ENCODE measurements at regions not wholly inside any gene's neighbourhood (a gene's known extent, or its start where the extent isn't known, plus 50 kb on each side); places are given as distances from the start of the nearest gene placed in this dataset.

DNA sequence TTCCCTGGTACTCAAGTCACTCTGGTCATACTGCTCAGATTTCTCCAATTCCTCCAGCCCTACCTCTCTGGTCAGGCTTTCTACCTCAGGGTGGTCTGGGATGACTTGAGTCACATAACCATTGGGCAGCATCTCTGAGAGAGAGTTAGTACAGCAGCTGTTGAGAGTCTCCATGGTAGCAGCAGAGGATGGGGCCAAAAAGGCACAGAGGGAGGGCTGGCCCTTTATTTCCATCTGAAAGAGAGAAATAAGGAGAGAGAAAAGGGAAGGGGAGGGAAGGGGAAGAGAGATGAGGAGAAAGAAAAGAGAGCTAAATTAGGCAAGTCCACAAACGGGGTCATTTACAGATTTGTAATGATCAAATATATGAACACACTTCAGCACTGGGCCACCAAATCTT is 149.1 kb upstream of the ARHGEF9 start:
- intact Hi-C loops (cut with DNase I), result no loop called here

GRCh38 chrX:63932907-63933306 is 147.9 kb upstream of the ARHGEF9 start:
- H3K4me1 ChIP-seq, result no peaks in the 10 kb centered on the region
- H3K36me3 ChIP-seq, result no peaks in the 10 kb centered on the region
- H3K9me3 ChIP-seq, result no peaks in the 10 kb centered on the region
- no peak for DNase-seq (ENCODE audit: extremely low spot score in 2 of 2)
- H3K27me3 ChIP-seq, result no peaks in the 10 kb centered on the region
- no peak overlapping the region for H3K27ac ChIP-seq
- no peak for TF ChIP-seq POLR2AphosphoS5 (IDR thresholded peaks at IDR 0.05; ENCODE audit: insufficient read depth in 1 of 2, low read depth in 1 of 2)
- TF ChIP-seq CTCF (IDR thresholded peaks at IDR 0.05), result no peak
- no peak for TF ChIP-seq POLR2A (IDR thresholded peaks at IDR 0.05)
- H3K4me3 ChIP-seq, result no peak overlapping the region
- intact Hi-C loops (cut with DNase I), result no loop called here

More for the DNA sequence above, 149.1 kb upstream of the ARHGEF9 start:
- H3K27me3 ChIP-seq, result no peaks in the 10 kb centered on the region
- H3K9me3 ChIP-seq, result no peaks in the 10 kb centered on the region
- no peak overlapping the region for H3K27ac ChIP-seq
- H3K4me3 ChIP-seq, result no peak overlapping the region
- no peaks in the 10 kb centered on the region for H3K4me1 ChIP-seq
- no peak for TF ChIP-seq POLR2AphosphoS5 (IDR thresholded peaks at IDR 0.05; ENCODE audit: insufficient read depth in 1 of 2, low read depth in 1 of 2)
- no peaks in the 10 kb centered on the region for H3K36me3 ChIP-seq
- DNase-seq (ENCODE audit: extremely low spot score in 2 of 2), result no peak

- H3K27me3 ChIP-seq, result no peaks in the 10 kb centered on the region
- DNase-seq (ENCODE audit: extremely low spot score in 2 of 2), result no peak
- no peak for TF ChIP-seq POLR2A (IDR thresholded peaks at IDR 0.05)
- no peak for TF ChIP-seq CTCF (IDR thresholded peaks at IDR 0.05)
- TF ChIP-seq POLR2AphosphoS5 (IDR thresholded peaks at IDR 0.05; ENCODE audit: insufficient read depth in 1 of 2, low read depth in 1 of 2), result no peak
- no peak overlapping the region for H3K27ac ChIP-seq
- H3K4me1 ChIP-seq, result no peaks in the 10 kb centered on the region
- no peak overlapping the region for H3K4me3 ChIP-seq
- H3K36me3 ChIP-seq, result no peaks in the 10 kb centered on the region
- H3K9me3 ChIP-seq, result no peaks in the 10 kb centered on the region
- intact Hi-C loops (cut with DNase I), result no loop called here
Measured at GRCh38 chrX:63932006-63932405, 147.0 kb upstream of the ARHGEF9 start.

DNA sequence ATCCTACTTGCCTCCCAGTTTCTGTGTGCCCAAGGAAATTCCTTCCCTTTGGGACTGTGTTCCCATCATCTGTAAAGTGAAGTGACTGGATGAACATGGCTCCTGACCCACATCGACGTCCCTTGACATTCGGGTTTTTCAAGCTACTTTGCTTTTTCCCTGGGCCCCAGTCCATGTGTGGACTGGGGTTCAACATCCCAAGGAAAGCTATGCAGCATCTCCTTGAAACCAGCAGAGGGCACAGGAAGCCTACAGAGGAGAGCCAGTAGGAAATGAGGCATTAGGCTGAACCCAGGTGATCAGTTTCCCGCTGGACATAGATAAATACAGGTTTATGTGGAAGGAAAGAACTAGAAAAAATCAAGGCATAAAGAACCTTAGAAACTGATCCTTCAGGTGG is 145.1 kb upstream of the ARHGEF9 start:
- H3K36me3 ChIP-seq, result no peaks in the 10 kb centered on the region
- no peaks in the 10 kb centered on the region for H3K4me1 ChIP-seq
- no peak overlapping the region for H3K4me3 ChIP-seq
- intact Hi-C loops (cut with DNase I), result no loop called here
- no peaks in the 10 kb centered on the region for H3K27me3 ChIP-seq
- no peak for TF ChIP-seq POLR2AphosphoS5 (IDR thresholded peaks at IDR 0.05; ENCODE audit: insufficient read depth in 1 of 2, low read depth in 1 of 2)
- no peak for TF ChIP-seq POLR2A (IDR thresholded peaks at IDR 0.05)
- no peak for DNase-seq (ENCODE audit: extremely low spot score in 2 of 2)
- H3K9me3 ChIP-seq, result no peaks in the 10 kb centered on the region
- no peak overlapping the region for H3K27ac ChIP-seq

DNA sequence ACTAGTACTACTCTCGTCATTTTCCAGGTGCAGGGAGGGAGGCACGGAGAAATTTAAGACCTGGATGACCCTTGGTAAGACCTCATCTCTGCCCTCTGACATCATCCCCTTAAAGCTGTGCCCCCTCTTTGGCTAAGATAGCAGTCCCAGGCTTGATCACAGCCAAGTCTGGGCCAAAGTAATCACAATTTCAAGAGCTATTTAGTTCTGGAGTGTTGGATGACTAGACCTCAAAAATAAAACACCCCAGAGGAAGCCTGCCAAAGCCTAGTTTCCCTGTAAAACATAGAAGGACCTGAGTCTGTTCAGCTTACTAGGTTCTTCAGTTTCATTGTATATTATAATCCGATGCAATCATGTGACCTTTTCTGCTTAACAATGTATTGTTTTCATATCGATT is 144.6 kb upstream of the ARHGEF9 start:
- Histone ChIP-seq H3K27ac (no peak overlapping the region), H3K4me3 (no peak overlapping the region), H3K36me3 (no peaks in the 10 kb centered on the region), H3K27me3 (no peaks in the 10 kb centered on the region), H3K9me3 (no peaks in the 10 kb centered on the region), H3K4me1 (no peaks in the 10 kb centered on the region)
- intact Hi-C loops (cut with DNase I), result no loop called here
- TF ChIP-seq CTCF (IDR thresholded peaks at IDR 0.05) (no peak), POLR2AphosphoS5 (IDR thresholded peaks at IDR 0.05; ENCODE audit: insufficient read depth in 1 of 2, low read depth in 1 of 2) (no peak), POLR2A (IDR thresholded peaks at IDR 0.05) (no peak)
- DNase-seq (ENCODE audit: extremely low spot score in 2 of 2), result no peak

DNA sequence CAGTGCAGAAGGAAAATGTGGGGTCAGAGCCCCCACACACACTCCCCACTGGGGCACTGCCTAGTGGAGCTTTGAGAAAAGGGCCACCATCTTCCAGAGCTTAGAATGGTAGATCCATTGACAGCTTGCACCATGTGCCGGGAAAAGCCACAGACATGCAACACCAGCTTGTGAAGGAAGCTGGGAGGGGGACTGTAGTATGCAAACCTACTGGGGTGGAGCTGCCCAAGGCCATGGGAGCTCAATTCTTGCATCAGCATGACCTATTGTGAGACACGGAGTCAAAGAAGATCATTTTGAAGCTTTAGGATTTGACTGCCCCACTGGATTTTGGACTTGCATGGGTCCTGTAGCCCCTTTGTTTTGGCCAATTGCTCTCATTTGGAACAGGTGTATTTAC is 142.8 kb upstream of the ARHGEF9 start:
- no peaks in the 10 kb centered on the region for H3K36me3 ChIP-seq
- no peak for DNase-seq (ENCODE audit: extremely low spot score in 2 of 2)
- no peak overlapping the region for H3K4me3 ChIP-seq
- TF ChIP-seq POLR2AphosphoS5 (IDR thresholded peaks at IDR 0.05; ENCODE audit: insufficient read depth in 1 of 2, low read depth in 1 of 2) (no peak), POLR2A (IDR thresholded peaks at IDR 0.05) (no peak), CTCF (IDR thresholded peaks at IDR 0.05) (no peak)
- H3K27me3 ChIP-seq, result no peaks in the 10 kb centered on the region
- intact Hi-C loops (cut with DNase I), result no loop called here
- no peak overlapping the region for H3K27ac ChIP-seq
- H3K4me1 ChIP-seq, result no peaks in the 10 kb centered on the region
- H3K9me3 ChIP-seq, result no peaks in the 10 kb centered on the region
